Nephron progenitor cell (in vitro differentiated cells): ENCODE measurements at regions not wholly inside any gene's neighbourhood (a gene's known extent, or its start where the extent isn't known, plus 50 kb on each side); places are given as distances from the start of the nearest gene placed in this dataset.

Experiments used
- DNase-seq: peaks from one replicate; pipeline ENCODE4 v3.0.0; 2021
- H3K27ac Mint-ChIP-seq: 2 replicates; pipeline ENCODE4 v1.8.0; 2021; ENCODE audit warnings: mild to moderate bottlenecking, moderate library complexity, mixed read lengths
- H3K27me3 Mint-ChIP-seq: 2 replicates; pipeline ENCODE4 v1.8.0; 2021; ENCODE audit warnings: mild to moderate bottlenecking, low read depth, mixed read lengths; ENCODE audit not compliant: poor library complexity
- H3K36me3 Mint-ChIP-seq: 2 replicates; pipeline ENCODE4 v1.8.0; 2021; ENCODE audit warnings: low read depth, mixed read lengths
- H3K4me1 Mint-ChIP-seq: 2 replicates; pipeline ENCODE4 v1.8.0; 2021; ENCODE audit warnings: mixed read lengths
- H3K4me3 Mint-ChIP-seq: 2 replicates; pipeline ENCODE4 v1.8.0; 2021; ENCODE audit warnings: mild to moderate bottlenecking, moderate library complexity, mixed read lengths
- H3K9me3 Mint-ChIP-seq: 2 replicates; pipeline ENCODE4 v1.8.0; 2021; ENCODE audit warnings: mild to moderate bottlenecking, moderate library complexity, mixed read lengths
- TF ChIP-seq, protein P1 (sequence below): fragments of 200-600 bp; sonication (generic); IDR thresholded peaks from 2 replicates; pipeline ENCODE4 v1.5.0; 2021; ENCODE audit warnings: antibody characterized with exemption

DNA sequence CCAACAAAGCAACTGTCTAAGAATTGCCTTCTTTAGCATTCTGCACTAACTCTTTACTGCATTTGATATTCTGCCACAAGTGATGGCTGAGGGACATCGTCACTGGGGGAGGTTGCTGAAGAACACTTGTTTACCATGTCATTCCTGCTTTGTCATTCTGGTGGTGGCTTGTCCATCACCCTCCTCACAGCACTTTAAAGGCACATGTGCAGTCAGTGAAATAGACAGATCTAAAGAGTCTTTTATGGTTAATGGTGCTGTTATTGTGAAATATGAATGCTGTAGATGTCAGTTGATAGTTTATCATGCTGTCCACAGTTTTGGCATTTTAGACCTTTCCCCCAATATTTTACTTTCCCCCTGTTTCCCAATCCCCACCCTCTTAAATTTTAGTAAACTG is 120.9 kb upstream of the TSC22D1 start:
- H3K9me3 Mint-ChIP-seq = no peaks in the 10 kb centered on the region

DNA sequence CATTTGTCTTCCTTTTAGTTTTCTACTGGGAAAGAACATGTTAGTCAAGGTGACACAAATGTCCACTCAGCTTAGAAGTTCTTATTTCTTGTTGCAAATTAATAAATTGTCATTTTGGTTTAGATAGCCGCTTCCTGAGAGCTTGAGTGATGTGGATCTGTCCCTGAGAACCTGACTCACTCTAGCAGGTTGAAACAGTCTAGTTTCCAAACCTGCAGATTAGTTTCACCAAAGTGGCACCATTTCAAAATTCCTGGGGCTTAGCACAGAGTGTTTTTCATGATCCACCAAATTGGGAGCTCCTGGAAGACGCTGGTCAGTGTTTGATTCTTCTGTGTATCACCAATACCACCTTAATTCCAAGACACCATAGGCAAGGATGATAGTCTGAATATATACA is 119.4 kb upstream of the TSC22D1 start:
- Mint-ChIP-seq H3K27ac (peak overlapping the region; percentile 30), H3K27me3 (peaks cover 17% of the 10 kb centered on the region), H3K4me1 (peaks cover 10% of the 10 kb centered on the region), H3K9me3 (no peaks in the 10 kb centered on the region), H3K36me3 (no peaks in the 10 kb centered on the region), H3K4me3 (no peak overlapping the region)
- TF ChIP-seq, protein P1, sequence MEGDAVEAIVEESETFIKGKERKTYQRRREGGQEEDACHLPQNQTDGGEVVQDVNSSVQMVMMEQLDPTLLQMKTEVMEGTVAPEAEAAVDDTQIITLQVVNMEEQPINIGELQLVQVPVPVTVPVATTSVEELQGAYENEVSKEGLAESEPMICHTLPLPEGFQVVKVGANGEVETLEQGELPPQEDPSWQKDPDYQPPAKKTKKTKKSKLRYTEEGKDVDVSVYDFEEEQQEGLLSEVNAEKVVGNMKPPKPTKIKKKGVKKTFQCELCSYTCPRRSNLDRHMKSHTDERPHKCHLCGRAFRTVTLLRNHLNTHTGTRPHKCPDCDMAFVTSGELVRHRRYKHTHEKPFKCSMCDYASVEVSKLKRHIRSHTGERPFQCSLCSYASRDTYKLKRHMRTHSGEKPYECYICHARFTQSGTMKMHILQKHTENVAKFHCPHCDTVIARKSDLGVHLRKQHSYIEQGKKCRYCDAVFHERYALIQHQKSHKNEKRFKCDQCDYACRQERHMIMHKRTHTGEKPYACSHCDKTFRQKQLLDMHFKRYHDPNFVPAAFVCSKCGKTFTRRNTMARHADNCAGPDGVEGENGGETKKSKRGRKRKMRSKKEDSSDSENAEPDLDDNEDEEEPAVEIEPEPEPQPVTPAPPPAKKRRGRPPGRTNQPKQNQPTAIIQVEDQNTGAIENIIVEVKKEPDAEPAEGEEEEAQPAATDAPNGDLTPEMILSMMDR = no peak
- no peak for DNase-seq

More for the DNA sequence above, 120.9 kb upstream of the TSC22D1 start:
- DNase-seq = no peak
- no peak overlapping the region for H3K27ac Mint-ChIP-seq
- H3K4me3 Mint-ChIP-seq = no peak overlapping the region
- peaks cover 16% of the 10 kb centered on the region for H3K27me3 Mint-ChIP-seq
- H3K4me1 Mint-ChIP-seq = peaks cover 10% of the 10 kb centered on the region
- H3K36me3 Mint-ChIP-seq = no peaks in the 10 kb centered on the region
- TF ChIP-seq, protein P1 = no peak

DNA sequence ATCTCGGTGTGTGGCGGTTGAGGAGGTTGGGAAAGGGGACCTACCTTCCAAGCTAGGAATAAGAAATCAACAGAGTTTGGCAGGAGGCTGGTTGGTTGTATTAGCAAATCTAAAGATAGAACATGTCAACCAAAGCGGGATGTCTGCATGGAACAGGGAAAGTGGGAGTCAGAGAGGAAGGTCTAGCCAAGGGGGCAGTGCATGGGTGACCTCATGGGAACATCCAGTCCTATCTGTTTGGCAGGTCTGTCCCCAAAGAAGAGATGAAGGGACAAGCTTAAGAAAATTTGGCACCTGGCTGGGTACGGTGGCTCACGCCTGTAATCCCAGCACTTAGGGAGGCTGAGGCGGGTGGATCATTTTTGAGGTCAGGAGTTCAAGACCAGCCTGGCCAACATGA is 118.7 kb upstream of the TSC22D1 start:
- H3K36me3 Mint-ChIP-seq = no peaks in the 10 kb centered on the region
- H3K27me3 Mint-ChIP-seq = peaks cover 17% of the 10 kb centered on the region
- DNase-seq = no peak
- TF ChIP-seq, protein P1 = no peak
- H3K27ac Mint-ChIP-seq = no peak overlapping the region
- H3K9me3 Mint-ChIP-seq = no peaks in the 10 kb centered on the region
- no peak overlapping the region for H3K4me3 Mint-ChIP-seq
- peaks cover 14% of the 10 kb centered on the region for H3K4me1 Mint-ChIP-seq

DNA sequence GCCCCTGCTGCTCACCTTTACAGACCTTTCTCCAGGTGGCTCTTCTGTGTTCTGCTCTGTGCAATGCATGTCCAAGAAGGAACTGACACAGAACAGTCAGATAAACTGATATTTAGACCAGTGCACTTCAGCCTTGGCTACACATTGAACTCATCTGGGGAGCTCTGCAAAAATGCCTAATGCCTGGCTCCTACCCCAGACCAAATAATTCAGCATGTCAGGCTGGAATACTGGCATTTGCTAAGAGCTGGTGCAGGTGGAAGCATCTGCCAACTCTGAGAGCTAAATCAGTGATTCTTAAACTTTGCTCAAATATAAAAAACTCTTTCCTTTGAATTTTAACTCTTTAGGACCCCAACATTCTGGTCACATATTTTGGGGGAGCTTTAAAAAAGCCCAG is 118.2 kb upstream of the TSC22D1 start:
- Mint-ChIP-seq H3K27me3 (peaks cover 17% of the 10 kb centered on the region), H3K36me3 (no peaks in the 10 kb centered on the region)

DNA sequence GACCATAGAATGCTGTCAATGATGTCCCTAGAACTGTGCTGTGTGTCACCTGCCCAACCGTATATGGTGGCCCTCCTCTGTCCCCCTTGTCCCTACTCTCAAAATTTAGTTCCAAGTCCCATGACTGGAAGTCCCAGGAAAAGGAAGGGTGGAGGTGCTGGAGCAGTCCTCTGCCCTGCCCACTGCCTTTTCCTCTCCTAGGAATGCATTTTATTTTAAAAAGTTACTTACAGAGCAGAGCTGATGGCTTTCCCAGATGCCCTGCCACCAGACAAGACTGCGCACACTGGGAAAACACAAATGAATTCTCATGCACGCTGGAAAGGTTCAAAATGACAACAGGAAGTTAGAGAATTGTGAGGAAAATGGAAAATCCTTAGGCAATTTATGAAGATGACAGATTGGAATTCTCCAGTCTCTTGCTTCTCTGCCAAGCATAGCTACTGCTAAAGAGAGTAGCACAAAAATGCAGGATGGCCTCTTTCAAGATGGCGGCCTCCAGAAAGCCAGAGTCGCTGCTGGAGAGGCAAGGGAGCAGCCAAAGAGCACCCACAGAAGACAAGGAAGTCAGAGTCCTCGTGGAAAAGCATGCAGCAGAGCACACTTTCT is 117.1 kb upstream of the TSC22D1 start:
- Mint-ChIP-seq H3K4me1 (peaks cover 9% of the 10 kb centered on the region), H3K4me3 (no peak overlapping the region), H3K36me3 (no peaks in the 10 kb centered on the region), H3K27ac (no peak overlapping the region), H3K27me3 (peaks cover 19% of the 10 kb centered on the region), H3K9me3 (no peaks in the 10 kb centered on the region)
- TF ChIP-seq, protein P1 = no peak
- DNase-seq = no peak

More for the DNA sequence above, 118.2 kb upstream of the TSC22D1 start:
- Mint-ChIP-seq H3K9me3 (no peaks in the 10 kb centered on the region), H3K4me3 (no peak overlapping the region), H3K4me1 (peaks cover 14% of the 10 kb centered on the region), H3K27ac (no peak overlapping the region)
- TF ChIP-seq, protein P1 = no peak
- DNase-seq = no peak

DNA sequence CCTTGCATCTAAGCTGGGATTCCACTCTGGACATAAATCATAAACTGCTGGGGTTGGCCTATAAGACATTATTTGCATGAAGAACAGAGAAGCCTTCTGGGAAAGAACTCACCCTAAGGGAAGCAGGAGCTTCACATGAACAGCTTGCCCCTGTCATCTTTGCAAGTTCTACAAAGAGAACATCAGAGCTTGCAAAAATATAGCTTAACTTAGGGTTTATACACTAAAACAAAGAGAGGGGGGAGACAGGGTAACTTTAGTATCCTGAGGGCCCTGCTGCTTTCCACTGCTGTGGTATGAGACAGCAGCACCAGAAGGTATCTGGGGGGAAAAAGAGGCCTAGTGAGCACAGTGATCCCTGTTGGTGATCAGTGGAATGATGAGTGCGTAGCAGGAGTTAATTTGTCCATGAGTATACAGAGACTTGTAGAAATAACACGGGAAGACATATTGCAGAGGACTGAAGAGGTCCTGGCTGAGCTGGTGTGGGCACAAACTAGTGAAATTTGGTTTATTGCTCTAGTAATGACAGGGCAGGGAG is 116.1 kb upstream of the TSC22D1 start:
- TF ChIP-seq, protein P1 = no peak
- Mint-ChIP-seq H3K9me3 (no peaks in the 10 kb centered on the region), H3K27me3 (peaks cover 21% of the 10 kb centered on the region), H3K4me1 (peaks cover 4% of the 10 kb centered on the region), H3K27ac (no peak overlapping the region), H3K4me3 (no peak overlapping the region), H3K36me3 (no peaks in the 10 kb centered on the region)
- no peak for DNase-seq
